DND-41 (cell line): ENCODE measurements at regions not wholly inside any gene's neighbourhood (a gene's known extent, or its start where the extent isn't known, plus 50 kb on each side); places are given as distances from the start of the nearest gene placed in this dataset.

Source experiments
- CTCF ChIP-seq: IDR thresholded peaks from 2 replicates; pipeline ENCODE4 v1.5.1; 2012; ENCODE audit warnings: borderline replicate concordance, low read length, moderate library complexity, mild to moderate bottlenecking; ENCODE audit not compliant: poor library complexity, severe bottlenecking; ENCODE audit errors: extremely low read depth
- EZH2 ChIP-seq: IDR thresholded peaks from 3 replicates; pipeline ENCODE4 v1.6.1; 2012; ENCODE audit warnings: borderline replicate concordance, low read depth, mild to moderate bottlenecking, moderate library complexity, low read length, inconsistent platforms; ENCODE audit not compliant: severe bottlenecking

GRCh38 chr1:229040630-229041358 is 230.1 kb upstream of the RAB4A start:
- no peak for TF ChIP-seq CTCF
- no peak for TF ChIP-seq EZH2
